ENCODE measurements at regions not wholly inside any gene's neighbourhood (a gene's known extent, or its start where the extent isn't known, plus 50 kb on each side); places are given as distances from the start of the nearest gene placed in this dataset.

GRCh38 chr6:167712731-167713475, 113.8 kb upstream of the AFDN start:
- Histone ChIP-seq H3K27me3 (ENCODE audit: insufficient read depth, low read length) (no peaks in the 10 kb centered on the region), H3K9ac (ENCODE audit: low read depth, low read length) (no peak overlapping the region), H3K4me1 (ENCODE audit: insufficient read depth, low read length) (peaks cover 11% of the 10 kb centered on the region), H3K36me3 (ENCODE audit: insufficient read depth, low read length) (no peaks in the 10 kb centered on the region), H3K27ac (ENCODE audit: low read depth, low read length) (no peak overlapping the region), H3K9me3 (ENCODE audit: insufficient read depth, low read depth, low read length) (no peaks in the 10 kb centered on the region), H3K4me3 (ENCODE audit: low read length) (no peak overlapping the region)
- WGBS = 81% methylated on average over 18 of the region's 18 CpGs

- H3K9me3 ChIP-seq (ENCODE audit: insufficient read depth, low read depth, low read length) = no peaks in the 10 kb centered on the region
- 68% methylated on average over 7 of the region's 8 CpGs for WGBS
- H3K27ac ChIP-seq (ENCODE audit: low read depth, low read length) = no peak overlapping the region
- no peaks in the 10 kb centered on the region for H3K27me3 ChIP-seq (ENCODE audit: insufficient read depth, low read length)
- H3K4me3 ChIP-seq (ENCODE audit: low read length) = no peak overlapping the region
- H3K36me3 ChIP-seq (ENCODE audit: insufficient read depth, low read length) = no peaks in the 10 kb centered on the region
- no peak overlapping the region for H3K9ac ChIP-seq (ENCODE audit: low read depth, low read length)
- peaks cover 11% of the 10 kb centered on the region for H3K4me1 ChIP-seq (ENCODE audit: insufficient read depth, low read length)
Measured at GRCh38 chr6:167714152-167714551, 112.6 kb upstream of the AFDN start.

GRCh38 chr6:167717455-167717854, 109.3 kb upstream of the AFDN start:
- no peaks in the 10 kb centered on the region for H3K27me3 ChIP-seq (ENCODE audit: insufficient read depth, low read length)
- H3K27ac ChIP-seq (ENCODE audit: low read depth, low read length) = no peak overlapping the region
- 97% methylated on average over 9 of the region's 9 CpGs for WGBS
- H3K4me3 ChIP-seq (ENCODE audit: low read length) = no peak overlapping the region
- no peaks in the 10 kb centered on the region for H3K9me3 ChIP-seq (ENCODE audit: insufficient read depth, low read depth, low read length)
- H3K4me1 ChIP-seq (ENCODE audit: insufficient read depth, low read length) = peaks cover 11% of the 10 kb centered on the region
- H3K9ac ChIP-seq (ENCODE audit: low read depth, low read length) = no peak overlapping the region
- no peaks in the 10 kb centered on the region for H3K36me3 ChIP-seq (ENCODE audit: insufficient read depth, low read length)

- Histone ChIP-seq H3K27me3 (ENCODE audit: insufficient read depth, low read length) (no peaks in the 10 kb centered on the region), H3K4me3 (ENCODE audit: low read length) (no peak overlapping the region), H3K9ac (ENCODE audit: low read depth, low read length) (no peak overlapping the region), H3K9me3 (ENCODE audit: insufficient read depth, low read depth, low read length) (no peaks in the 10 kb centered on the region), H3K36me3 (ENCODE audit: insufficient read depth, low read length) (no peaks in the 10 kb centered on the region), H3K27ac (ENCODE audit: low read depth, low read length) (no peak overlapping the region), H3K4me1 (ENCODE audit: insufficient read depth, low read length) (peaks cover 11% of the 10 kb centered on the region)
- WGBS = 94% methylated on average over 2 of the region's 2 CpGs
Measured at GRCh38 chr6:167717867-167718266, 108.8 kb upstream of the AFDN start.

DNA sequence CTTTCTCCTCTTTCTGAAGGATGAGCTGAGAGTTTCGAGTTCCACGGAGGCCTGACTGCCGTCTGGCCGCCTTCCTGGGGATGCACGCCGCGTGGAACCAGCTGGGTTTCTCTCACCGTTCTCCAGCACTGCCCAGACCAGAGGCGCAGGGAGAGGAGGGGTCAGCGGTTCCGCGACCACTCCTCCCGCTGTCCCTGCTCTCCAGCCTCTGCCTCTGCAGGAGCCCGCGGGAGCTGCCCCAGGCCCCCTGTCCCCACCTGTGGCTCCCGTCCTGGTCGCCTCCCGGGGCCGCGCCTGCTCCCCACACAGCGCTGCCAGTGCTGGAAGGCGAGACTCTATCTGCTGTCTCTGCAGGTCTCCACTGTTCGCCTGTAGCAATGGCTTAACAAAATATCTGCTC, 106.8 kb upstream of the AFDN start:
- H3K9me3 ChIP-seq (ENCODE audit: insufficient read depth, low read depth, low read length) = no peaks in the 10 kb centered on the region
- H3K27me3 ChIP-seq (ENCODE audit: insufficient read depth, low read length) = no peaks in the 10 kb centered on the region
- no peak overlapping the region for H3K4me3 ChIP-seq (ENCODE audit: low read length)
- no peak overlapping the region for H3K9ac ChIP-seq (ENCODE audit: low read depth, low read length)
- 91% methylated on average over 23 of the region's 23 CpGs for WGBS
- H3K27ac ChIP-seq (ENCODE audit: low read depth, low read length) = no peak overlapping the region
- no peaks in the 10 kb centered on the region for H3K36me3 ChIP-seq (ENCODE audit: insufficient read depth, low read length)
- no peaks in the 10 kb centered on the region for H3K4me1 ChIP-seq (ENCODE audit: insufficient read depth, low read length)

DNA sequence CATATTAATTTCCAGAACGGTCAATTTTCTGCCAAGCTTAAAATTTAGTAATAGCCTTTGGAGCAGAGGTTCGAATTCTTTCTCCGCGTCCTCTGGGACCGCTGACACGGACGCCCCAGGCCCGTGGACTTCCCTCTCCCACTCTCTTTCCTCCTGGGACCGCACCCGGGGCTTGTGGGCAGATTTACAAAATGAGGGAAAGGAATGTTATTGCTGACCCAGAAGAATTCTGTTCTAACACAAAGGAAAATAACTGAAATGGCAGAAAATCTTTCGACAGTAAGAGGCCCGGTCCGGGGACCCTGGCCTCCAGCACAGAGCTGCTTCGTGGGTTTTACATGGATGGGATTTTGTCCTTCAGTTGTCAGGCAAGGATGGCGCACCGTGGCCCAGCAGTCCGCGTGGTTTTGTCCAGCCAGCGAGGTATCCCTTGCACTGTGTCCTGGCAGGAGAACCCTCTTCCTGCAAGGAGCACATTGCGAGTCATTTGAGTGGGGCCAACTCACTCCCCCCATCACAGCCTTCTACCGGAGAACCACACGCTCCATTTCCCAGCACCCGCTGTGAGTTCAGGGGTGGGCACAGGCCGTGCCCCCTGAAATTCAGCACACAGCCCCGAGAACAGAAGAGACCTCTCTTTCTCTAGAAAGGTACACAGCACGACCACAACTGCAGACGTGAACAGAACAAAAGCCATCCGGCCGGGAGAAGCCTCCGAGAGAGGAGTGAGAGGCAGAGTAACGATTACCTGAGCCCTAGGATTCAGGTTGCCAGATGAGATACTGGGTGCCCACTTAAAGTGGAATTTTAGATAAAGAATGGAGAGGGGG, 106.0 kb upstream of the AFDN start:
- no peak overlapping the region for H3K4me3 ChIP-seq (ENCODE audit: low read length)
- H3K36me3 ChIP-seq (ENCODE audit: insufficient read depth, low read length) = no peaks in the 10 kb centered on the region
- H3K9me3 ChIP-seq (ENCODE audit: insufficient read depth, low read depth, low read length) = no peaks in the 10 kb centered on the region
- no peaks in the 10 kb centered on the region for H3K4me1 ChIP-seq (ENCODE audit: insufficient read depth, low read length)
- H3K27me3 ChIP-seq (ENCODE audit: insufficient read depth, low read length) = no peaks in the 10 kb centered on the region
- WGBS = 93% methylated on average over 28 of the region's 31 CpGs
- H3K27ac ChIP-seq (ENCODE audit: low read depth, low read length) = no peak overlapping the region
- H3K9ac ChIP-seq (ENCODE audit: low read depth, low read length) = no peak overlapping the region

DNA sequence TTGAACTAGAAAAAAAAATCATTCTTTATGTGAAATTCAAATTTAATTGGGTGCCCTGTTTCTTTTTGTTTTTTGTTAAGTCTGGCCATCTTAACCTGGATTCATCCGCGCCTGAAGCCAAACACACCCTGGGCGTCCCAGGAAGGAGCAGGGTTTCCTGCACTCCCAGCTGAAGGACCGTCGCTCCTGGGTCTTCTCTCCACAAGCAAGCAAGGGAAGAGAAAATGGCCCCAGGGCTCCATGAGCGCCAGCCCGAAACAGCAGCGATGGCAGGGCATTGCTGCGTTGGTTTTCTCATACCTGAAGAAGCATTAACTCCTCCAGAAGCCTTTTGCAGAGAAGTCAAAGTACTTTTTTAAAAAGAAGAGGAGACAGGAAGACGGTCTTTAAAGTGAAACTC, 105.4 kb upstream of the AFDN start:
- 94% methylated on average over 10 of the region's 10 CpGs for WGBS
- Histone ChIP-seq H3K4me3 (ENCODE audit: low read length) (no peak overlapping the region), H3K36me3 (ENCODE audit: insufficient read depth, low read length) (no peaks in the 10 kb centered on the region)

DNA sequence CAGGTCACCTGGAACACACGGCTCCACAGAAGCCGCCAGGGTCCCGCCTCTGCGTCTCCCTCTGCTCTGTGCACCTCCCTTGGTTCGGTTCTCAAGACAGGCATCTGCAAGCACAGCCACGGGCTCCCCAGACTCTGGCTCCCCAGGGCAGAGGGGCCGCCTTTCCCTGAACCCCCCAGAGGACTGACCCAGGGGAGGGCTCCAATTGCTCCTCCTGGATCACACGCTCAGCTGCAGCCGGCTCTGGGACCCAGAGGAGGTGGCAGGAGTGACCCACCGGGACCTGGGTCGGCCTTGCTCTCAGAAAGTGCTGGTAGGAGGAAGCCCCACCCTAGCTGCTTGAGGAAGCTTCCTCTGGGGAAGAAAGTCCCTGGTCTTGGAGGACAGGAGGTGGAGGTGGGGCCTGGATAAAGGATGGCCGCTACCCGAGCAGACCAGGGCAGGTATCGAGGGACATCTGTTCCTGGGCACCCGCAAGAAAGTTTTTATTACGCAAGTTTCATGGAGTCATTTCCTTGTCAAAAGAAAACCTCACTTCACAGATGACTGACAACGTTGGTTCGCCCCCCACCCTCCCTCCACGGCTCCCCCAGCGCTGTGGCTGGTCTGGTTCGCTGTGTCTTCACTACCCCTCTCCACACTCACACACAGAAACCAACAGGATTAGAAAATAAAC, 103.9 kb upstream of the AFDN start:
- Histone ChIP-seq H3K9me3 (ENCODE audit: insufficient read depth, low read depth, low read length) (no peaks in the 10 kb centered on the region), H3K27me3 (ENCODE audit: insufficient read depth, low read length) (no peaks in the 10 kb centered on the region), H3K36me3 (ENCODE audit: insufficient read depth, low read length) (no peaks in the 10 kb centered on the region), H3K9ac (ENCODE audit: low read depth, low read length) (no peak overlapping the region), H3K4me3 (ENCODE audit: low read length) (no peak overlapping the region), H3K27ac (ENCODE audit: low read depth, low read length) (no peak overlapping the region), H3K4me1 (ENCODE audit: insufficient read depth, low read length) (no peaks in the 10 kb centered on the region)
- WGBS = 89% methylated on average over 21 of the region's 21 CpGs

More for the DNA sequence above, 105.4 kb upstream of the AFDN start:
- Histone ChIP-seq H3K27me3 (ENCODE audit: insufficient read depth, low read length) (no peaks in the 10 kb centered on the region), H3K27ac (ENCODE audit: low read depth, low read length) (no peak overlapping the region), H3K9me3 (ENCODE audit: insufficient read depth, low read depth, low read length) (no peaks in the 10 kb centered on the region), H3K4me1 (ENCODE audit: insufficient read depth, low read length) (no peaks in the 10 kb centered on the region), H3K9ac (ENCODE audit: low read depth, low read length) (no peak overlapping the region)

DNA sequence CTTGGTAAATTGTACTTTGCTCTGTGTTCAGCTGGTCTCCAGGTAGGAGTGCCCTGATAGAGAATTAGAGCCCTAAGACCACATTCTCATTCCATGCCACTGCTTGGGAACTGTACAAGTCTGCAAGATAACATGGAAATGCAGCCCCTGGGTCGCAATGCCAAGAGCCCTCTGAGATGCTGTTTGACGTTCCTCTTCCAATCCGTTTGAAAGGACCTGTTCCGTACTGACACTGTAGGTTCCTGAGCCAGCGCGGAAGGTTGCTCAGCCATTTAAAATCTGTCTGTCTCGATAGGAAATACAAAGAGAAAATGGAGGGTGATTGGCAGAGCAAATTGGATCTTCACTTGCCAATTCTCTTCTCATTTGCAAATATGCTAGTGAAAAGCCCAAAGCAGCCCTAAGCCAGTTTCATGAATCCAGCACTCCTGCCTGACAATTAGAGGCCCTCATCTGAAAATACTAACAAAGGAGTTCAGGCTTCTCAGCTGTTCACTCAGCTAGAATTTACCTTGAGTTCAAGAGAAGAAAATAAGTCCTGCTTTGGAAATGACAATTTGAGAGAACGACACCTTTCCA, 100.6 kb upstream of the AFDN start:
- Histone ChIP-seq H3K4me3 (ENCODE audit: low read length) (no peak overlapping the region), H3K9me3 (ENCODE audit: insufficient read depth, low read depth, low read length) (no peaks in the 10 kb centered on the region), H3K9ac (ENCODE audit: low read depth, low read length) (no peak overlapping the region), H3K4me1 (ENCODE audit: insufficient read depth, low read length) (no peaks in the 10 kb centered on the region), H3K27ac (ENCODE audit: low read depth, low read length) (no peak overlapping the region), H3K36me3 (ENCODE audit: insufficient read depth, low read length) (no peaks in the 10 kb centered on the region), H3K27me3 (ENCODE audit: insufficient read depth, low read length) (no peaks in the 10 kb centered on the region)
- WGBS = 95% methylated on average over 8 of the region's 8 CpGs

GRCh38 chr6:167730441-167730840, 96.3 kb upstream of the AFDN start:
- Histone ChIP-seq H3K4me3 (ENCODE audit: low read length) (no peak overlapping the region), H3K4me1 (ENCODE audit: insufficient read depth, low read length) (no peaks in the 10 kb centered on the region), H3K27ac (ENCODE audit: low read depth, low read length) (no peak overlapping the region), H3K9me3 (ENCODE audit: insufficient read depth, low read depth, low read length) (no peaks in the 10 kb centered on the region), H3K9ac (ENCODE audit: low read depth, low read length) (no peak overlapping the region), H3K27me3 (ENCODE audit: insufficient read depth, low read length) (no peaks in the 10 kb centered on the region), H3K36me3 (ENCODE audit: insufficient read depth, low read length) (no peaks in the 10 kb centered on the region)
- WGBS = 97% methylated on average over 15 of the region's 15 CpGs

DNA sequence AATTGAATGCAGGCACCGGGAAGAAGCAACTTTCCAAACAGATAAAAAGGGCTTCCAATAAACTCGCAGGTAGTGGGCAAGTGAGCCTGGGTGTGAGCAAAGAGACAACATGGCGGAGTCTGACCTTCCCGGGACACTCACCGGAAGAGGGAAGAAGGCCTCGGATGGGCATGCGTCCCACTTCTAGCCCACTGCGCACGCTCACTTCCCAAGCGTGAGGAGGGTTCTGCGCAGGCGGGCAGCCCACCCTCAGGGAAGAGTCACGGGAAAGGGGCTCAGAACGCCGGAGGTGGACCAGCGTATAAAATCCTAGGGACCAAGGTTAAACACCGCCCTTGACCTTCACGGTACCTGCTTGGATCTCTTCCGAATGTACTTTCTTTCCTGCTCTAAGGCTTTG, 95.5 kb upstream of the AFDN start:
- Histone ChIP-seq H3K36me3 (ENCODE audit: insufficient read depth, low read length) (no peaks in the 10 kb centered on the region), H3K27ac (ENCODE audit: low read depth, low read length) (no peak overlapping the region), H3K4me1 (ENCODE audit: insufficient read depth, low read length) (no peaks in the 10 kb centered on the region), H3K9ac (ENCODE audit: low read depth, low read length) (no peak overlapping the region), H3K9me3 (ENCODE audit: insufficient read depth, low read depth, low read length) (no peaks in the 10 kb centered on the region), H3K4me3 (ENCODE audit: low read length) (no peak overlapping the region), H3K27me3 (ENCODE audit: insufficient read depth, low read length) (no peaks in the 10 kb centered on the region)
- WGBS = 95% methylated on average over 19 of the region's 19 CpGs

Measured in HUES64 (cell line).